ENCODE measurements at regions not wholly inside any gene's neighbourhood (a gene's known extent, or its start where the extent isn't known, plus 50 kb on each side); places are given as distances from the start of the nearest gene placed in this dataset.

DNA sequence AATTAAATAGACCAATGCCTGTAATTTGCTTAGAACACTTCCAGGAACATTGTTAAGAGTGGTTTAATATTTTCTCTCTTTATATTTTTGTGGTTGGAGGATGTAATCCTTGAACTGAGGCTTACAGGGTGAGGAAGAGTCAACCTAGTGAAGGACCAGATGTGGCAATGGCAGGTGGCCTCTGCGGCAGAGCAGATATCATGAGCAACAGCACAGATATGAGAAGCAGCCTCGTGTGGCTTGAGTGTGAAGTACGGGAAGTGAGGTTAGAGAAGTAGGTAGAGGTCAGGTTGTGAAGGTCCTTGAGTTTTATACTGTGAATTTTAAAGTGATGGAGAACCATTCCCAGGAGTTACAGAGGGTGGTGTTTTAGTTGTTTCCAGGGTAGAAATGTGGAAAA lies 417.6 kb upstream of the SUCLG2 start:
- TF ChIP-seq CTCF (IDR thresholded peaks at IDR 0.05) (no peak), POLR2A (IDR thresholded peaks at IDR 0.05) (no peak)
